GM19238 (cell line): ENCODE measurements at regions not wholly inside any gene's neighbourhood (a gene's known extent, or its start where the extent isn't known, plus 50 kb on each side); places are given as distances from the start of the nearest gene placed in this dataset.
"Not testable (repeated sequence)": the region's sequence is repeated elsewhere in the genome, so short reads cannot be mapped to it uniquely, and the experiment has no call there.

Experiments
- DNase-seq: peaks from one replicate; pipeline ENCODE4 v3.0.0; 2011; ENCODE audit warnings: low spot score; ENCODE audit not compliant: insufficient read length

DNA sequence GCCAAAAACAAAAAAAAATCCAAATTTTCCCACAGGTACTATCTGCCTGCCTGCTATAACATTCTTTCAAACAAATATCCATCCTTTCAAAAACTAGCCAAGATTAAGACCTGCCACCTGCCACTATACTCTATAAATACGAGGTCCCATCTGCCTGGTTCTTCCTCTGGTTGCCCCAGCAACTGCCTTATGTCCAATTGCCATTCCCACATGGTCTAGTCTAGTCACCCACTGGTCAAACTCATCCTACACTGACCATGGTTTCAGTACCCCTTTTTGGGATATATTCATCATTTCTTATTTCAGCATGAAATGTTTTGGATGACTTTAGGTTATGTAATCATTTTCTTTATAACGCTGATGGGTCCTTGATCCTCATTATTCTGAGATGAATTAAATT is 95.1 kb upstream of the CCNG1 start:
- DNase-seq, result no peak

GRCh38 chr5:163345216-163345615 is 92.2 kb upstream of the CCNG1 start:
- no peak for DNase-seq

DNA sequence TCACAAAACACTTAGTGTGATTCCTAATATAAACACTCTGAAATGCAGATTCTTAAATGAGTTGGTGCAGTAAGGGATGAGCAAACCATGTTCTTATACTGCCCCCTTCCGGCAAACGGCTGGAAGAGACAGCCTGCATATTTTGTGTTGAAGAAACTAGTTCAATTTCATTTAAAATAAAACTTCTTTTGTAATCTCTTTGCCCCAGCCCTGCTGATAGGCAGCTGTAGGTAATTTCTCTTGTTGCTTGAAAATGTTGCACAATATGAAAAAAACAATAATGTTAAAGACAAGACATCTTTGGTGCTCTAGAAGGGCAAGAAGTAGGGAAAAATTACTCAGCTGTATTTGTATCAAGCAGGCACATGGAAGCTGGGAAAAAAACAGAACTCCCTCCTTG is 89.7 kb upstream of the CCNG1 start:
- peak; percentile 35 for DNase-seq

DNA sequence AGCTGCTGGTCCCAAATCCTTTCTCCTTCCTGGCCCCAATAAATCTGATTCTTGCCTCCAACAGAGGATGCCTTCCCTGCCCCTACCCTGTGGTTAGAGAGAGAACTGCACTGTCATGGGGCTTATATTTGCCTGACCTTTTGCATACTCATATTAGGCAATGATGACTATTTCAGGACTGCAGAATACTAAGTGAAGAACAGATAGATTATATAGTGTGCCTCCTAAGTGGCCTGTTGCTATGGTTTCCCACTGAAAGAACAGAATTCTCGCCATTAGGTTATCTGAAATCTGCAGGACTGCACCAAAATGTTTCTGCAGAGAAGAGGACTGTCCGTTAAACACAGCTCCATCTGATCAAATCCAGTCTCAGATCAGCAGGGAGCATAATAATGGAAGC is 87.3 kb upstream of the CCNG1 start:
- DNase-seq, result no peak

GRCh38 chr5:163352531-163352930 is 84.9 kb upstream of the CCNG1 start:
- DNase-seq, result no peak

- not testable (repeated sequence) for DNase-seq
Measured at GRCh38 chr5:163355811-163356210, 81.6 kb upstream of the CCNG1 start.

GRCh38 chr5:163357636-163358035 is 79.8 kb upstream of the CCNG1 start:
- no peak for DNase-seq

GRCh38 chr5:163360656-163361055 is 76.7 kb upstream of the CCNG1 start:
- DNase-seq, result no peak

DNA sequence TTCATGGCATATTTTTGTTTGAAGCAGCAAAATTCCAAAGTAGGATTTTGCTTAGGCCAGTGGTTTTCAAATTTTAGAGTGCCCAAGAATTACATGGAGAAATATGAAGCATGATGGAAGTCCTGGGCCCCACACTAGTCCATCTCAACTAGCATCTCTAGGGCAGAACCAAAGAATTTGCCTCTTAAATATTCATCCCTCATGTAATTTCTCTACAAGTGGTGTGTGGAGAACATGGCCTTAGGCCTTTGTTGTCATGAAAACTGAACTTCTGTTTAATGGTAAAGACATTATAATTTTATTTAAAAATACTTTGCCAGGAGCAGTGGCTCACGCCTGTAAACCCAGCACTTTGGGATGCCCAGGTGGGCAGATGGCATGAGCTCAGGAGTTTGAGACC is 75.9 kb upstream of the CCNG1 start:
- no peak for DNase-seq

DNA sequence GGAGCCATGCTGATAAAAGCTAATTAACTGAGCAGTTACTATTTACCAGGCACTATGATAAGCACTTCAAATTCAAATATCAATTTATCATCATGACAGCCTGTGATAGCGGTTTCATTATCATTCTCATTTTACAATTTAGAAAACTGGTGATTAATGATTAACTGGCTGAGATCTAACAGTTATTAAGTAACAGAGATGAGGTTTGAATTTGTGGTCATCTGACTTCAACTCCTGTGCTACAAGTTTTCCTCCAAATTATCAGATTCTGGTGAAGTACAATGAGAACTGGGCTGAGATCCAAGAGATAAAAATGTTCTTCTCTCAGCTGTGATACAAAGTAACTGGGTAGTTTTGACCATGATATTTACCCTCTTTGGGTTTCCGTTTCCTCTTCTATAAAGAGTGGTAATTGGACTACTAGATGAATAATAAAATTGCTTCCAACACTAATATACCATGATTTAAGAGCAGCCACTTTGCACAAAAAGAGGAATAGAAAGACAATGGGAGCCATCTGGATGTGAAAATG is 74.5 kb upstream of the CCNG1 start:
- no peak for DNase-seq

GRCh38 chr5:163363389-163363788 is 74.0 kb upstream of the CCNG1 start:
- DNase-seq, result no peak

DNA sequence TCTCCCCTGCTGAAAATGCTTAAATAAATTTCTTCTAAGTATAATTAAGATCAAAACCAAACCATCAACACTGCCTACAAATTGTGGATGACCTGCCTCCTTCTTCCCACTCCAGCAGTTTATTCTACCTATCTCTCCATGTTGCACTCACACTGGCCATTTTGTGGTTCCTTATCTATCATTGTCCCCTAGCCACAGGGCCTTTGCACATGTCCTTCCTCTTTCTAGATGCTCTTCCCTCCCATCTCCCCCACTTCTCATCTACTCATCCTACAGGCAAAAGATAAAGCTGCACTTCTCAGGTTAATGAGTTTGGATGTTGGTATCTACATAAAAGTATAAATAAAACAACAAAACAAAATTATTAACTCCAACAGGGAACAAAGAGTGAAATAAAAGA is 70.6 kb upstream of the CCNG1 start:
- DNase-seq, result no peak

DNA sequence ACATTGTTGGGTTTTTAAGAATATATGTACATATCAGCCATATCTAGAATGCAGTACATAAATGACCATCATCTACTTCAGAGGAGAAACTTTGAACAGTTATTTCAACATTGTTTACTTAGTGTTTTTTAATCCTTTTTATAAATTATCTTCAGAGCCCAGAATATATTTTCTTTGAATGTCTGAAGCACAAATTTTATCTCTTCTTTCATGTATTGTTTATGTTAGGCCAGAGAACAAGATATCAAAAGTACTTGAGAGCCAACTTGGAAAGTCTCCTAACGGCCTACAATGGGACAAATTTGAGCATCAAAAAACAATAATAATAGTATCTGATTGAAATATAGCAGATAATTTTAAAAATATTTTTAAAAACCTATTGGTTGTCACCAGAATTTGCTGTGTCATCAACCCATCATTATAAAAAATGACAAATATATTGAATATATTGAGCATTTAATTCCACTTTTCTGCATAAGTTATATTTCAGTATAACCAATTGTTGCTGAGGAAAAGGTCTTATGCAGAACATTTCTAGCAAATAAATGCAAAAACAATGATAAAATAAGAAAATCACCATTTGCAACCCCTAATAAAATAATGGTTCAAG is 67.5 kb upstream of the CCNG1 start:
- DNase-seq, result no peak

DNA sequence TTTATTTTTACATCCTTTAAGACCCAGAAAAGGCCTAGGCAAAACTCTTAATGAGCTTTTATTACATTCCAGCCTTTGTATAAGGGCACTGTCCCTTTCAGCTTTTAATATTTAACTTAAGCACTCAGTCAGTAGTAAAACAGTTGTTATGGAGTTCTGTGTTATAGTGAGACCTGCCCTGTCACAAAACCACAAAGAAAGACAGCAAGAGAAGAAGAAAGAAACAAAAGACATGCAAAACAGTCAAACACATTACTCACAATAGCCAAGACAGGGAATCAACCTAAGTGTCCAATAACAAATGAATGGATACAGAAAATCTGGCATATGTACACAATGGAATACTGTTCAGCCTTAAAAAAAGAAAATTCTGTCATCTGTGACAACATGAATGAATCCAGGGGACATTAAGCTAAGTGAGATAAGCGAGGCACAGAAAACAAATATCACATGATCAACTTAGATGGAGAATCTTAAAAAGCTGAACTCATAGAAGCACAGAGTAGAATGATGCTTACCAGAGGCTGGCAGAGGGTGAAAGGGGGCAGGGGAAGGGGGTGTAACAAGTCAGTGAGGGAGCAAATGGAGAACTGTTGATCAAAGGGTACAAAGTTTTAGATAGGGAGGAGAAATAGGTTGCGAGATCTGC is 63.8 kb upstream of the CCNG1 start:
- no peak for DNase-seq

GRCh38 chr5:163377982-163378381 is 59.4 kb upstream of the CCNG1 start:
- DNase-seq, result no peak

DNA sequence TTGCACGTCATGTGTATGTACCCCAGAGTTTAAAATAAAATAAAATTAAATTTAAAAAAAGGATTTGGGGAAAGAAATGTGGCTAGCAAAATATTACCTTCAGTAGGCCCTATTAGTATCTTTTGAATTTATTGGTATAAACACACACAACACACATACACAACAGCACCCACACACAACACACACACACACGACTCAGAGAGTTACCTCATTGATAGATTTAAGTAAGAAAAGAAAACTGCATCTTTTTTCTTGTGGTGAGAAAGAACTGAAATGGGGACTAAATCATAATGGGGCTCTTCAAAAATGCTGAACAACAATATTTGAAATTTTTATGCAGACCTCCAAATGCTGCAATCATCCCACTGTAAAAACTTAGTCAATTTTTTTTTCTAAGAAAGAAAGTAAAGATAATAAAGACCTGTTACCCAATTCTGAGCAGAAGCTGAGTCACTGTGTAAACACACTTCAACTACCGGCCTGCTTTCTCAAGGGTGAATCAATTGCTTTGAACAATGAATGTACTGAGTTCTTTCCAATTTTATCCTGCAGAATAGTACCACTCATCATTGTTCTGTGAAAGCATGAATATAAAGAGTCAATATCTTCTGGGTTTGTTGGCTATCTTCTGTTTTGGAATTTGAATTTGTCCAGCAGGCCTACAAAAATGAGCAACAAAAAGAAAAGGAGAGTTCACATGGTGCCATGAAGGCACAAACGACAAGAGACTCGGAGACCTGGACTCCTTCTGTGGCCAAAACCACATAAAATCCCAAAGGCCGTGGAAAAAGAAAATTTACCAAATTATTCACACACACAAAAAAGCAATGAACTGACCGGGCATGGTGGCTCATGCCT is 57.9 kb upstream of the CCNG1 start:
- no peak for DNase-seq

GRCh38 chr5:163381832-163382231 is 55.6 kb upstream of the CCNG1 start:
- no peak for DNase-seq

DNA sequence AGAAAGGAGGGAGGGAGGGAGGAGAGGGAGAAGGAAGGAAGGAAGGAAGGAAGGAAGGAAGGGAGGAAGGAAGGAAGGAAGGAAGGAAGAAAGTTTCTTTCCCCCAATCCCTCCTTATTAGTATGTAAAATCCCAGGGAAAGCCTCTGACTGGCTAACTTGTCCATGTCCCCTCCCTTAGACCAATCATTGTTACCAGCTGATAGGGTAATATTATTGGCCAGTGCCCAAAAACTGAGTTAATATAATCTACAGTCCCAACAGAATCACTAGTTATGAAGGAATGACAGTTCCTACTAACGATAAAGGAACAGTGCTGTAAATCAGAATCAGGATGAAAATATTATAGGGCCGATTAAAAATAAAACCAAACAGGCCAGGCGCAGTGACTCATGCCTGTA is 53.6 kb upstream of the CCNG1 start:
- no peak for DNase-seq

DNA sequence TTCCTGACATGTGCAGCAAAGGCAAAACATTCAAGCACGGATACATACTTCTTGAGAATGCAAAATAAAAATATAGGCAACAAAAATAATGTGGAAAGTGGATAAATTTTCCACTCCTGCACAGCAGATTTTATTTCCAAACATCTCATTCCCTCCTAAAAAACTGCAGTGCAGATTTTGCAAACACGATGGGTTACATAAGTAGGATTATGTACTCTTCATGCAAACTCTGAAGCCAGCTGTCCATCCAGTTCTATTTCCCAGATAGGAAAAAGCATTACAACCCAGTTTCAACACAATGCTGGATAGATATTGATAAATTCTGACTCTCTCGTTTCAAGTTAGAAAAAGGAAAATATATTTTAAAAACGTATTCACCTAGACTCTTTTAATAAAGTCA is 52.7 kb upstream of the CCNG1 start:
- DNase-seq, result no peak

DNA sequence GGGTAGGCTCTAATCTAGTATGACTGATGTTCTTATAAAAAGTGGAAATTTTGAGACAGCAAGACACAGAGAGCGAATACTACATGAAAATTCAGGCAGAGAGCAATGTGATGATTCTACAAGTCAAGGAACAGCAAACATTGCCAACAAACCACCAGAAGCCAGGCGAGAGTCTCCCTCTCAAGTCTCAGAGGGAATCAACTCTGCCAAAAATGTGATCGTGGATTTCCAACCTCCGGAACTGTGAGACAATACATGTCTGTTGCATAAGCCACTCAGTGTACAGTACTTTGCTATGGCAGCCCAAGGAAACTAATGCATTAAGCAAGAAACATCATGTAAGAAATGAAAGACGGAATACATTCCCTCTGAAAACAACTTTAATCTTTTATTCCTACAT is 52.1 kb upstream of the CCNG1 start:
- DNase-seq, result no peak

GRCh38 chr5:163385824-163386223 is 51.6 kb upstream of the CCNG1 start:
- DNase-seq, result no peak

GRCh38 chr5:163386352-163386751 is 51.0 kb upstream of the CCNG1 start:
- DNase-seq, result no peak
